Left lung (tissue), 4 donors: ENCODE measurements at regions not wholly inside any gene's neighbourhood (a gene's known extent, or its start where the extent isn't known, plus 50 kb on each side); places are given as distances from the start of the nearest gene placed in this dataset.

ENCODE experiments used
- ATAC-seq: fragments of 200-7000 bp; cut with Tn5 transposase; one replicate; pipeline ENCODE4 v1.9.1; 2020; ENCODE audit warnings: moderate library complexity
- DNase-seq, 4 donors: peaks; one replicate each; pipeline ENCODE4 v3.0.0-alpha.2; 2013 to 2020
- H3K27ac ChIP-seq, 2 donors: fragments of 200-600 bp; sonication (generic) in 1 of 2; one replicate each; pipeline versions ENCODE4 v1.5.0 to v1.8.0; 2020 to 2021
- H3K27me3 ChIP-seq, 2 donors: fragments of 200-600 bp; sonication (generic) in 1 of 2; one replicate each; pipeline versions ENCODE4 v1.5.0 to v1.8.0; 2020 to 2021
- H3K36me3 ChIP-seq, 2 donors: fragments of 200-600 bp; sonication (generic) in 1 of 2; one replicate each; pipeline versions ENCODE4 v1.5.0 to v1.8.0; 2020 to 2021
- H3K4me1 ChIP-seq, 2 donors: fragments of 200-600 bp; one replicate each; pipeline ENCODE4 v1.8.0; 2021
- H3K4me3 ChIP-seq, 2 donors: fragments of 200-600 bp; sonication (generic) in 1 of 2; one replicate each; pipeline versions ENCODE4 v1.5.0 to v1.8.0; 2020 to 2021; ENCODE audit warnings: mild to moderate bottlenecking in 1 of 2
- H3K9me3 ChIP-seq, 2 donors: fragments of 200-600 bp; sonication (generic) in 1 of 2; one replicate each; pipeline versions ENCODE4 v1.5.0 to v1.8.0; 2020 to 2021
- intact Hi-C, 2 donors: fragments of 100-400 bp; cut with DNase I; formaldehyde crosslinking; loops; one replicate each; pipeline versions ENCODE4 v1.11.2 to v1.14.2; 2022
- TF ChIP-seq, protein P1 (sequence below), 2 donors: fragments of 200-600 bp; sonication (generic) in 1 of 2; IDR thresholded peaks; one replicate each; pipeline versions ENCODE4 v1.5.0 to v1.8.0; 2021; ENCODE audit warnings: antibody characterized with exemption in 2 of 2
- donor health status: DM: no; HTN: yes; CAD: no.
- donor health status: DM: no; HTN: no; CAD: no.

DNA sequence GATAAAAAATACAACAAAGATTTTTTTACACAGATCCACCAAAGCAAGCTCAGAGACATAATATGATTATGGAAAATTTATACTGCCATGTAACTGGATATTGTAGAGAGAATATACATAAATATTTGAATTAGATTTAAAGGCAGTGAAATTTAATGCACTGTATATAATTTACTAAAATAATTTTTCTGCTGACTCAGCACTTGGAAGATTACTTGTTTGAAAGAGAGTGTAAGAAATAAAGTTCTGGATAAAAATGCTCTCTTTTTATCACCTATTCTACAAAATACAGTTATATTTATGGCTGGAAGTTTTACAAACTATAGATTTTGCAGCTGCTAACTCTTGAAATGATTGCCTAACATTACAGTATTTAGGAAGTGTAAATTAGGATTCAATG lies 628.3 kb upstream of the CHORDC1 start:
- no peak overlapping the region for H3K27ac ChIP-seq
- H3K36me3 ChIP-seq: no peaks in the 10 kb centered on the region
- DNase-seq (no peak), ATAC-seq (no peak)
- H3K27me3 ChIP-seq: no peaks in the 10 kb centered on the region
- H3K4me1 ChIP-seq: no peaks in the 10 kb centered on the region
- no peaks in the 10 kb centered on the region for H3K9me3 ChIP-seq
- TF ChIP-seq, protein P1, sequence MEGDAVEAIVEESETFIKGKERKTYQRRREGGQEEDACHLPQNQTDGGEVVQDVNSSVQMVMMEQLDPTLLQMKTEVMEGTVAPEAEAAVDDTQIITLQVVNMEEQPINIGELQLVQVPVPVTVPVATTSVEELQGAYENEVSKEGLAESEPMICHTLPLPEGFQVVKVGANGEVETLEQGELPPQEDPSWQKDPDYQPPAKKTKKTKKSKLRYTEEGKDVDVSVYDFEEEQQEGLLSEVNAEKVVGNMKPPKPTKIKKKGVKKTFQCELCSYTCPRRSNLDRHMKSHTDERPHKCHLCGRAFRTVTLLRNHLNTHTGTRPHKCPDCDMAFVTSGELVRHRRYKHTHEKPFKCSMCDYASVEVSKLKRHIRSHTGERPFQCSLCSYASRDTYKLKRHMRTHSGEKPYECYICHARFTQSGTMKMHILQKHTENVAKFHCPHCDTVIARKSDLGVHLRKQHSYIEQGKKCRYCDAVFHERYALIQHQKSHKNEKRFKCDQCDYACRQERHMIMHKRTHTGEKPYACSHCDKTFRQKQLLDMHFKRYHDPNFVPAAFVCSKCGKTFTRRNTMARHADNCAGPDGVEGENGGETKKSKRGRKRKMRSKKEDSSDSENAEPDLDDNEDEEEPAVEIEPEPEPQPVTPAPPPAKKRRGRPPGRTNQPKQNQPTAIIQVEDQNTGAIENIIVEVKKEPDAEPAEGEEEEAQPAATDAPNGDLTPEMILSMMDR (IDR thresholded peaks at IDR 0.05): no peak
- H3K4me3 ChIP-seq: no peak overlapping the region
- intact Hi-C loops: no loop called here

DNA sequence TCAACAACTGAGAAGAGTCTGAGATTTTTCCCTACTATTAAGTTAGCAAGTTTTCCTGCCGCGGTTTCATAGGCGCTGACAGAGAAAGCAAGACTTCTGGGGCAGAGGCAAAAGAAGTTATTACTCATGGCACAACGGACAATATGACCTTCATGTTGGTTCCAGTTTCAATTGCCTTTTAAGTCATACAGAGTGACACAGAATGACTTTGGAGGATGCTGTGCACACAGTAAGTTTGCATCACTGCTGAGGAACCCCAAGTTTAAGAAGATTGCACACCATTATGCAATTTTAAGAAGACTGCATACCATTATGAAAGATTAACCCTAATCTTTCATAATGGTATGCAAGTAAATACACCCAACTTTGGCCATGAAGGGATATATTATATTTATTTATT lies 626.5 kb upstream of the CHORDC1 start:
- TF ChIP-seq, protein P1 (IDR thresholded peaks at IDR 0.05): no peak
- DNase-seq (no peak), ATAC-seq (no peak)
- Histone ChIP-seq H3K4me1 (no peaks in the 10 kb centered on the region), H3K27me3 (no peaks in the 10 kb centered on the region), H3K27ac (no peak overlapping the region), H3K9me3 (no peaks in the 10 kb centered on the region), H3K4me3 (no peak overlapping the region), H3K36me3 (no peaks in the 10 kb centered on the region)
- intact Hi-C loops: no loop called here

DNA sequence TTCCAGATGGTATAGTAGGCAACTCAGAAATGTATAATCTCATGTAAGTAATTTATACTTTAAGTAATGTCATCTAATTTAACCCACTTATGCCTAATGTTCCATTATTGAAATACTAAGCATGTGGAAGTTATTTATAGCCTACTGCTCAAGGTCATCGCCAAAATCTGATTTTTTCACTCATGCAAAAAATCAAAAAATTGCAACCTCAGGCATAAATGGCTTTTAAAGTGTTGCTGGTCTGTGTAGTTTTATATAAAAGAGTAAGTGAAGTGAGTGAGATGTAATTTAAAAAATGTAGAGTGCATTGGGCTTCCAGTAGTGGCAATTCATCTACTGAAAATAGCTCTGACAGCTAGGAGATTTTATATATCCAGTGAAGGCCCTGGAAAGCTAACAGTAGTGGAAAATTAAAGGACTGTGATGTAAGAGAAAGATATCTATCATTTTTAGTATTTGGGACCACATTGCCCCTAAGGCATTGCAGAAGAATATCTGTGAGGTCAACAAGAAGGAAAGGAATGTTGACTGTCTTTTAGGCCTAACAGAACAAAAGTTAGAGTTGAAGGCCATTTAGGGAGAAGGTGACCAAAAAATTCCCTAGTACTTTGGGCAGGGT lies 624.5 kb upstream of the CHORDC1 start:
- ATAC-seq (no peak), DNase-seq (no peak)
- Histone ChIP-seq H3K27me3 (no peaks in the 10 kb centered on the region), H3K9me3 (no peaks in the 10 kb centered on the region), H3K27ac (no peak overlapping the region), H3K4me3 (no peak overlapping the region), H3K4me1 (no peaks in the 10 kb centered on the region), H3K36me3 (no peaks in the 10 kb centered on the region)
- TF ChIP-seq, protein P1 (IDR thresholded peaks at IDR 0.05): no peak
- intact Hi-C loops: no loop called here

DNA sequence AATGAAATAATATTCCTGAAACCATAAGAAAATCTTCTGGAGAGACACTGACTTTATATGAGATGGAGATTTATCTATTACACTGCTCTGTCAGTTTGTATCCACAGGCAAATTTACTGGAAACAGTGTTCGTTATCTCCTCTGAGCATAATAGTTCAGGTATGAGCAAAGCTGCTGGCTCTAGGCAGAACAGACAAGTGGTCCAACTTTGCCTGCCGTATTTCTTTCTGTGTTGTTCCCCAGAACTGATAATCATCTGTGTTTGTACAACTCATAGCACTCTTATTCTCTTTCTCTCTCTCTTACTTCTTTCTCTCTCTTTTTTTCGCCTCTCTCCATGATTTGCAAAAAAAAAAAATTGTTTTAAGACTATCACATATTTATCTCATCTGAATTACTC lies 623.8 kb upstream of the CHORDC1 start:
- no peak for DNase-seq
- TF ChIP-seq, protein P1 (IDR thresholded peaks at IDR 0.05): no peak
- H3K4me1 ChIP-seq: no peaks in the 10 kb centered on the region
- H3K27me3 ChIP-seq: no peaks in the 10 kb centered on the region
- no peak overlapping the region for H3K4me3 ChIP-seq
- H3K36me3 ChIP-seq: no peaks in the 10 kb centered on the region
- ATAC-seq: no peak
- no peak overlapping the region for H3K27ac ChIP-seq
- H3K9me3 ChIP-seq: no peaks in the 10 kb centered on the region
- intact Hi-C loops: no loop called here

DNA sequence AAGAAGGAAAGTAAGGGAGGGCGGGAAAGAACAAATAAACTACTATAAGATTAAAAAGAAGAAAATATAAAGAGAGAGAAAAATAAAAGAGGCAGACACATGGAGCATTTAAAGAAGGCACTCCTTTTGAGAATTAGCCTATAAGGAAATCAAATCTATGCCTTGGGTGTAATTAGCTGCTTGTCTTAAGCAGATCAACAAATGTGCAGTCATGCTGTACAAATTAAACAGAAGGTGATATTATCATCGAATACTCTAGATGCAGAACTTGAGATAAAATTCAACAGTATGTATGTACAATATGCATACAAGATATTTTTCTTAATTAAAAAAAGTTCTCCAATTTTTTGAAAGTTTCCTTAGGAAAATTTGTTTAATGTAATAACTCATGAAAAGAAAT lies 623.0 kb upstream of the CHORDC1 start:
- Histone ChIP-seq H3K27ac (no peak overlapping the region), H3K36me3 (no peaks in the 10 kb centered on the region), H3K4me3 (no peak overlapping the region), H3K9me3 (no peaks in the 10 kb centered on the region), H3K4me1 (no peaks in the 10 kb centered on the region), H3K27me3 (no peaks in the 10 kb centered on the region)
- TF ChIP-seq, protein P1 (IDR thresholded peaks at IDR 0.05): no peak
- ATAC-seq (no peak), DNase-seq (no peak)
- intact Hi-C loops: no loop called here
